ENCODE measurements at regions not wholly inside any gene's neighbourhood (a gene's known extent, or its start where the extent isn't known, plus 50 kb on each side); places are given as distances from the start of the nearest gene placed in this dataset.

GRCh38 chr2:139605668-139606067 lies 825.5 kb upstream of the NXPH2 start:
- TF ChIP-seq CTCF (IDR thresholded peaks at IDR 0.05; ENCODE audit: low read depth, low read length) (no peak), POLR2A (IDR thresholded peaks at IDR 0.05; ENCODE audit: extremely low read depth, insufficient read length) (no peak), MYC (IDR thresholded peaks at IDR 0.05; ENCODE audit: low read depth, low read length) (no peak)

All from NB4 (cell line).